Brain microvascular endothelial cell (primary cell): ENCODE measurements at regions not wholly inside any gene's neighbourhood (a gene's known extent, or its start where the extent isn't known, plus 50 kb on each side); places are given as distances from the start of the nearest gene placed in this dataset.
"Not testable (repeated sequence)": the region's sequence is repeated elsewhere in the genome, so short reads cannot be mapped to it uniquely, and the experiment has no call there.

Source experiments
- DNase-seq: peaks from one replicate; pipeline ENCODE4 v3.0.0-alpha.2; 2020
- H3K27ac ChIP-seq: fragments of 250-450 bp; sonication (Bioruptor Pico); 2 replicates; pipeline ENCODE4 v1.5.1; 2020; ENCODE audit warnings: mild to moderate bottlenecking, moderate library complexity
- H3K27me3 ChIP-seq: fragments of 250-450 bp; sonication (Bioruptor Pico); replicated peaks from 2 replicates; pipeline ENCODE4 v1.5.1; 2020; ENCODE audit warnings: mild to moderate bottlenecking
- H3K36me3 ChIP-seq: fragments of 250-450 bp; sonication (Bioruptor Pico); replicated peaks from 2 replicates; pipeline ENCODE4 v1.5.1; 2020; ENCODE audit warnings: mild to moderate bottlenecking
- H3K4me3 ChIP-seq: 2 replicates; pipeline ENCODE4 v1.5.1; 2011; ENCODE audit warnings: low read depth, mild to moderate bottlenecking, control low read depth, low read length, moderate library complexity
- in situ Hi-C: cut with HindIII; loops from 2 replicates; pipeline ENCODE4 v1.10.0; 2017; ENCODE audit warnings: low sequenced_read_pairs, low pct_ligation_motif_present
- TF ChIP-seq, protein P1 (sequence below): IDR thresholded peaks from 2 replicates; pipeline ENCODE4 v1.5.1; 2011; ENCODE audit warnings: low read depth, mild to moderate bottlenecking, moderate library complexity, low read length, control low read depth, inconsistent platforms; ENCODE audit errors: missing control alignments

DNA sequence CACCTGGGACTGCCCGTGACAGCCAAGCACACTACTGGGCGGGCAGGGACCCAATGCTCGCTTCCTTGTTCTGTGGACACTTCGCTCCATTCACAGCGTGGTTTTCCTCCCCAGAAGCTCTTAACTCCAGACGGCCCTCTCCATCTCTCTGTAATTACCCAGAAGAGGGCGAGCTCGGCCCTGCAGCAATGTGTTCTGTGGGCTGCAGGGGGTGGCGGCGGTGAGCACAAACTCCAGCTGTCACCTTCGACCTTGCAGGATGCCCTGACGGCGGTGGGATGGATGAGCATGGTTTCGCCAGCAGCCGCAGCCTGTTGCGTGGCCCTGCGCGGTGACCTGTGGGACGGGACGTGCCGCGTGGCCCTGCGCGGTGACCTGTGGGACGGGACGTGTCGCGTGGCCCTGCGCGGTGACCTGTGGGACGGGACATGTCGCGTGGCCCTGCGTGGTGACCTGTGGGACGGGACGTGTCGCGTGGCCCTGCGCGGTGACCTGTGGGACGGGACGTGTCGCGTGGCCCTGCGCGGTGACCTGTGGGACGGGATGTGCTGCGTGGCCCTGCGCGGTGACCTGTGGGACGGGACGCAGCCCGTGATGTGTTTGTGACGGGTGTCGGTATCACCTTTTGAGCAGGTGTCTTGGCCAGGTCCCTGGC is 1204.7 kb downstream of the BRD1 start:
- Histone ChIP-seq H3K36me3 (no peaks in the 10 kb centered on the region), H3K4me3 (no peak overlapping the region), H3K27me3 (no peaks in the 10 kb centered on the region), H3K27ac (no peak overlapping the region)
- TF ChIP-seq, protein P1, sequence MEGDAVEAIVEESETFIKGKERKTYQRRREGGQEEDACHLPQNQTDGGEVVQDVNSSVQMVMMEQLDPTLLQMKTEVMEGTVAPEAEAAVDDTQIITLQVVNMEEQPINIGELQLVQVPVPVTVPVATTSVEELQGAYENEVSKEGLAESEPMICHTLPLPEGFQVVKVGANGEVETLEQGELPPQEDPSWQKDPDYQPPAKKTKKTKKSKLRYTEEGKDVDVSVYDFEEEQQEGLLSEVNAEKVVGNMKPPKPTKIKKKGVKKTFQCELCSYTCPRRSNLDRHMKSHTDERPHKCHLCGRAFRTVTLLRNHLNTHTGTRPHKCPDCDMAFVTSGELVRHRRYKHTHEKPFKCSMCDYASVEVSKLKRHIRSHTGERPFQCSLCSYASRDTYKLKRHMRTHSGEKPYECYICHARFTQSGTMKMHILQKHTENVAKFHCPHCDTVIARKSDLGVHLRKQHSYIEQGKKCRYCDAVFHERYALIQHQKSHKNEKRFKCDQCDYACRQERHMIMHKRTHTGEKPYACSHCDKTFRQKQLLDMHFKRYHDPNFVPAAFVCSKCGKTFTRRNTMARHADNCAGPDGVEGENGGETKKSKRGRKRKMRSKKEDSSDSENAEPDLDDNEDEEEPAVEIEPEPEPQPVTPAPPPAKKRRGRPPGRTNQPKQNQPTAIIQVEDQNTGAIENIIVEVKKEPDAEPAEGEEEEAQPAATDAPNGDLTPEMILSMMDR = no peak
- in situ Hi-C loops = no loop called here
- DNase-seq = no peak

DNA sequence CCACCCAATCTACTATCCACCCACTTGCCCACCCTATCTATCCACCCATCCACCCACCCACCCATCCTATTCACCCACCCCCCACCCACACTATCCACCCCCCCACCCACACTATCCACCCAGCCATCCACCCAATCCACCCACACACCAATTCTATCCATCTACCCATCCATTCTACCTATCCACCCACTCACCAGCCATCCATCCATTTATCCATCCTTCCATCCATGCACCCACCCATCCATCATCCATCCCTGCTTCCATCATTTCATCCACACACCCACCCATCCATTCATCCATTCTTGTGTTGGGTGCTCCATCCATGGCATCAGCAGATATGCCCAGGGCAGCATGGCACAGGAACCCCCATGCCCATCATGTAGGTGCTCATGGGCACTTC is 1206.6 kb downstream of the BRD1 start:
- TF ChIP-seq, protein P1 = no peak
- H3K4me3 ChIP-seq = no peak overlapping the region
- no peaks in the 10 kb centered on the region for H3K36me3 ChIP-seq
- no peak overlapping the region for H3K27ac ChIP-seq
- in situ Hi-C loops = no loop called here
- no peaks in the 10 kb centered on the region for H3K27me3 ChIP-seq
- DNase-seq = no peak

DNA sequence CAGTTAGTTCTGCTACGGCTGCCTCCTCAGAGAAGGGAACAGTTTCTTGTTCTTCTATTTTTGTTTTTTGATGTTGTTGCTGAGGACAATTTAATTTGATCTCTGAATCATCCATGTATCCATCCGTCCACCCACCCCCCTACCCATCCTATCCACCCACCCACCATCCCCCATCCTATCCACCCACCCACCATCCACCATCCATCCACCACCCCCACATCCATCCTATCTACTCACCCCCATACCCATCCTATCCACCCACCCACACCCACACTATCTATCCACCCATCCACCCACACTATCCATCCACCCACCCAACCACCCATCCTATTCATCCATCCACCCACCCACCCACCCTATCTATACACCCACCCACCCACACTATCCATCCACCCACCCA is 1207.2 kb downstream of the BRD1 start:
- H3K27ac ChIP-seq, in situ Hi-C loops, H3K4me3 ChIP-seq, DNase-seq, H3K27me3 ChIP-seq, H3K36me3 ChIP-seq: not testable (repeated sequence)

DNA sequence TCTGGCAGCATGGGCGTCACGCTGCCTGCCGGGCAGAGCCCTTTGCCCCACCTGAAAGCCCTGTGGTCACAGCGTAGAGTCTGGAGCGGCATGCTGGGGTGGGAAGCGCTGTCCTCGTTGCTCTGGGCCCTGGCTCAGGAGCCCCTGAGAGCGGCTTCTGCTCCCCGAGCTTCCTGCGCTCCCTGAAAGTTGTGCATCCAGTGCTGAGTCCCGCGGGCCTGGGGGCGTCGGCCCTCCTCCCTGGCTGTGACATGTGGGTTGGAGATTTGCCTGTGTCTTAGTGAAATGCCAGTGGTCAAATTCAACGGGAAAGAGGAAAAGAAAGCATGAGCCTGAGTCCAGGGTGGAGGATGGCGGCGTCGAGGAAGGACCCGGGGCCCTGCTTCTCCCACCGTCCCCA is 1208.0 kb downstream of the BRD1 start:
- no peak for DNase-seq
- Histone ChIP-seq H3K36me3 (no peaks in the 10 kb centered on the region), H3K27ac (no peak overlapping the region), H3K4me3 (no peak overlapping the region), H3K27me3 (no peaks in the 10 kb centered on the region)
- TF ChIP-seq, protein P1 = no peak
- in situ Hi-C loops = no loop called here

DNA sequence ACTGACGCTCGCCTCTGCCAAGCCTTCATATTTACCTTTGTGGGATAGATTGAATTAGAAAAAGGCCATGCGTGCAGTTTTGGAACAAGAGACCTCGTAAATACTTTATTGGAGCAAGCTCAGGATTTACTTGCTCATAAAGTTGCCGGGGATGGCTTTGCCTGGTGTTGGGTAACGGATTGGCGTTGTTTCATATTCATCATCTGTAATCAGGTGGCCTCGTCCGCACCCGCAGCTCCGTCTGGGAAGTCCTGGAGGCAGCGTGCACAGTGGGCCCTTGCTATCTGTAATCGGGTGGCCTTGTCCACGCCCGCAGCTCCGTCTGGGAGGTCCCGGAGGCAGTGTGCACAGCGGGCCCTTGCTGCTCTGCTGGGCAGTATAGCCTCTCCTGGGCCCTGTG is 1209.3 kb downstream of the BRD1 start:
- no peaks in the 10 kb centered on the region for H3K27me3 ChIP-seq
- no peak for DNase-seq
- H3K36me3 ChIP-seq = no peaks in the 10 kb centered on the region
- H3K4me3 ChIP-seq = no peak overlapping the region
- in situ Hi-C loops = no loop called here
- TF ChIP-seq, protein P1 = no peak
- no peak overlapping the region for H3K27ac ChIP-seq

DNA sequence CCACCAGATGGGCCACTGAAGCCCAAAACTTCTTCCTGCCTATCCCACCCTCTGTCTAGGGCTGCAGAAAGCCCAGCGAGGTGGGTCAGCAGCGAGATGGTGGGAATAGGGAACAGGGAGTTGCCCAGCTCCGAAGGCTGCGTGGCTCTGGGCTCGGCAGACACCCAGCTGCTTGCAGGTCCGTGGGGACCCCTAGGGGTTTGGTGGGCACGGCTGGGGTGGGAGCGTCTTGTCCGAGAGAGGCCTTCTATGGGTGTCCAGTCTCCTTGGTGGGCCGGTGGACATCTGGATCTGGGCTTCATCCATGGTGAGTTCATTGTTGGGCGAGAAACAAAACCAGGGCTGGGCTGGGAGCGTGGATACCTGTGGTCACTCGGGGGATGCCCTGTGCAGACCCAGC is 1211.0 kb downstream of the BRD1 start:
- in situ Hi-C loops = no loop called here
- DNase-seq = no peak
- TF ChIP-seq, protein P1 = no peak
- H3K36me3 ChIP-seq = no peaks in the 10 kb centered on the region
- no peak overlapping the region for H3K27ac ChIP-seq
- no peaks in the 10 kb centered on the region for H3K27me3 ChIP-seq
- no peak overlapping the region for H3K4me3 ChIP-seq
